WTC11 (cell line): ENCODE measurements at regions not wholly inside any gene's neighbourhood (a gene's known extent, or its start where the extent isn't known, plus 50 kb on each side); places are given as distances from the start of the nearest gene placed in this dataset.

Source experiments
- ATAC-seq: fragments of 200-7000 bp; cut with Tn5 transposase; 2 replicates; pipeline ENCODE4 v1.10.0; 2021; ENCODE audit warnings: mild to moderate bottlenecking, moderate library complexity
- CTCF ChIA-PET: fragments of 300-600 bp; sonication (Branson Sonifier 250); formaldehyde crosslinking; loops from one replicate; lab custom pipeline; 2021; ENCODE audit warnings: antibody characterized with exemption; lab: Charles Lee
- POLR2A ChIA-PET: fragments of 350-600 bp; sonication (Branson Sonifier 250); formaldehyde crosslinking; loops from one replicate; lab custom pipeline; 2021; ENCODE audit warnings: antibody characterized with exemption; lab: Charles Lee
- DNase-seq: peaks from one replicate; pipeline ENCODE4 v3.0.0; 2021; ENCODE audit warnings: low spot score
- H3K27ac Mint-ChIP-seq: 2 replicates; pipeline ENCODE4 v1.8.0; 2021; ENCODE audit warnings: mixed read lengths
- H3K27me3 Mint-ChIP-seq: 2 replicates; pipeline ENCODE4 v1.8.0; 2021; ENCODE audit warnings: low read depth, mild to moderate bottlenecking, moderate library complexity, mixed read lengths
- H3K36me3 Mint-ChIP-seq: 2 replicates; pipeline ENCODE4 v1.8.0; 2021; ENCODE audit warnings: mixed read lengths
- H3K4me1 Mint-ChIP-seq: 2 replicates; pipeline ENCODE4 v1.8.0; 2022; ENCODE audit warnings: mixed read lengths
- H3K4me3 Mint-ChIP-seq: 2 replicates; pipeline ENCODE4 v1.8.0; 2021; ENCODE audit warnings: mild to moderate bottlenecking, moderate library complexity, mixed read lengths
- H3K9me3 Mint-ChIP-seq: 2 replicates; pipeline ENCODE4 v1.8.0; 2021; ENCODE audit warnings: mixed read lengths
- AFF4 ChIP-seq: sonication (generic); formaldehyde crosslinking; IDR thresholded peaks from 2 replicates; pipeline ENCODE4 v1.8.1; 2023; ENCODE audit warnings: mild to moderate bottlenecking, missing genetic modification reagents, borderline replicate concordance
- CREM ChIP-seq: sonication (generic); formaldehyde crosslinking; IDR thresholded peaks from 2 replicates; pipeline ENCODE4 v1.8.1; 2022; ENCODE audit warnings: mild to moderate bottlenecking, missing genetic modification reagents, moderate library complexity
- EMX1 ChIP-seq: fragments of 250-450 bp; sonication (Bioruptor Pico); IDR thresholded peaks from 2 replicates; pipeline ENCODE4 v1.8.0; 2021; ENCODE audit warnings: mild to moderate bottlenecking
- ETV6 ChIP-seq: sonication (generic); formaldehyde crosslinking; IDR thresholded peaks from 2 replicates; pipeline ENCODE4 v1.8.1; 2022; ENCODE audit warnings: mild to moderate bottlenecking, missing genetic modification reagents
- FOXK1 ChIP-seq: sonication (generic); formaldehyde crosslinking; IDR thresholded peaks from 2 replicates; pipeline ENCODE4 v1.8.0; 2022; ENCODE audit warnings: mild to moderate bottlenecking, moderate library complexity, missing genetic modification reagents
- IRF2 ChIP-seq: sonication (generic); formaldehyde crosslinking; IDR thresholded peaks from 2 replicates; pipeline ENCODE4 v1.8.0; 2022; ENCODE audit warnings: low read depth, missing genetic modification reagents, borderline replicate concordance
- NFATC4 ChIP-seq: fragments of 250-450 bp; sonication (Bioruptor Pico); IDR thresholded peaks from 2 replicates; pipeline ENCODE4 v1.9.0; 2021; ENCODE audit warnings: mild to moderate bottlenecking
- NFE2L1 ChIP-seq: sonication (generic); formaldehyde crosslinking; IDR thresholded peaks from 2 replicates; pipeline ENCODE4 v1.8.1; 2023; ENCODE audit warnings: missing genetic modification reagents
- NR1H2 ChIP-seq: sonication (generic); formaldehyde crosslinking; IDR thresholded peaks from 2 replicates; pipeline ENCODE4 v1.9.0; 2021; ENCODE audit warnings: mild to moderate bottlenecking, moderate library complexity, missing genetic modification reagents
- OVOL2 ChIP-seq: fragments of 250-450 bp; sonication (Bioruptor Pico); IDR thresholded peaks from 2 replicates; pipeline ENCODE4 v1.9.0; 2021; ENCODE audit warnings: mild to moderate bottlenecking, borderline replicate concordance
- PRRX2 ChIP-seq: fragments of 250-450 bp; sonication (Bioruptor Pico); IDR thresholded peaks from 2 replicates; pipeline ENCODE4 v1.8.0; 2021; ENCODE audit warnings: mild to moderate bottlenecking
- SOX15 ChIP-seq: fragments of 250-450 bp; sonication (Bioruptor Pico); IDR thresholded peaks from 2 replicates; pipeline ENCODE4 v1.9.0; 2021; ENCODE audit warnings: mild to moderate bottlenecking
- SP1 ChIP-seq: sonication (generic); formaldehyde crosslinking; conservative IDR thresholded peaks from 2 replicates; pipeline ENCODE4 v1.8.1; 2022; ENCODE audit warnings: missing genetic modification reagents
- ZNF121 ChIP-seq: sonication (generic); formaldehyde crosslinking; IDR thresholded peaks from 2 replicates; pipeline ENCODE4 v1.8.0; 2023; ENCODE audit warnings: missing genetic modification reagents
- ZNF232 ChIP-seq: sonication (generic); formaldehyde crosslinking; IDR thresholded peaks from 2 replicates; pipeline ENCODE4 v1.8.0; 2022; ENCODE audit warnings: mild to moderate bottlenecking, missing genetic modification reagents
- TF ChIP-seq, protein P1 (sequence below): fragments of 250-450 bp; sonication (Bioruptor Pico); IDR thresholded peaks from 2 replicates; pipeline ENCODE4 v1.9.0; 2021; ENCODE audit warnings: moderate library complexity, mild to moderate bottlenecking, inconsistent platforms, borderline replicate concordance
- TF ChIP-seq, protein P2 (sequence below): sonication (generic); formaldehyde crosslinking; IDR thresholded peaks from 2 replicates; pipeline ENCODE4 v1.8.1; 2023; ENCODE audit warnings: mild to moderate bottlenecking, missing genetic modification reagents, moderate library complexity
- TF ChIP-seq, protein P3 (sequence below): sonication (generic); formaldehyde crosslinking; IDR thresholded peaks from 2 replicates; pipeline ENCODE4 v1.8.0; 2022; ENCODE audit warnings: missing genetic modification reagents

- DNase-seq (no peak), ATAC-seq (no peak)
- ChIA-PET POLR2A (no interaction called here), CTCF (no interaction called here)
- Mint-ChIP-seq H3K4me1 (no peaks in the 10 kb centered on the region), H3K27me3 (peaks cover 20% of the 10 kb centered on the region), H3K4me3 (no peak overlapping the region), H3K27ac (no peak overlapping the region), H3K36me3 (no peaks in the 10 kb centered on the region), H3K9me3 (0 out of 2 replicates have a peak, but pooled peaks cover 3% of the 10 kb centered on the region)
- no peak for TF ChIP-seq IRF2 (CRISPR knock-in tag)
- no peak for TF ChIP-seq EMX1 (CRISPR knock-in tag)
- TF ChIP-seq ZNF121 (CRISPR knock-in tag): no peak
- TF ChIP-seq CREM: no peak
- no peak for TF ChIP-seq FOXK1
These were observed 150.2 kb upstream of the NFE2L3 start for GRCh38 chr7:26001662-26002244.

DNA sequence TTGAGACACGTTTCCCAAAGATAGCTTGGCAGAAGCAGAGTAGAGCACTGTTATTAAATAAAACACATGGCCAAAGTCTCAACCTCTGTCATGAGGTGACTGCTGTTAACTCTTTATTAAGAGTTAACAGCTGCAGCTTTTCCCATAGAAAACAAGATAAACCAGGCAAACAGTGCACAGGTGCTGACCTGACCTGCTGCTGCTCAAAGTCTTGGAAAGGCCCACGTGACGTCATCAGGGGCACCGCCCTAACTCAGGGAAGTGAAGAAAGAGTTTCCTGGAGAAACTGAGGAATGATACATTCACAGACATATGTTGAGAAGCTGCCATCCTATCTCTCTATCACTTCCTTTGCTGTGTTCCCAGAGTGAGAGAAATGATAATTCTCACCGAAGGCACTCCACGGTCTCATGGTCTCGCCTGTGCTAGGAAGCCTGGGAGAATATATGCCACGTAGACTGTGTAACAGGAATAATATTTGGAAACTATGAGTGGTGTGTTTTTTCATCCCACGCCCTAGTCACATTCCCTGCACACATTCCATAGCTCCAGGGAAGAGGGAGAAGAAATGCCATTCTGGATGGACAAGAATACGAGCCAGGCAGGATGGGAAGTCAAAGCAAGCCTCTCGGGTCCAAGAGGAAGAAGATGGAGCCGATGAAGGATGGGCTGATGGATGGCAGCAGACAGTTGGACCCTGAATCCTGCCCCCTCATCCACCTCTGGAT, 146.2 kb upstream of the NFE2L3 start:
- ChIA-PET CTCF (no interaction called here), POLR2A (no interaction called here)
- no peak overlapping the region for H3K4me3 Mint-ChIP-seq
- no peak for TF ChIP-seq NFE2L1 (CRISPR knock-in tag)
- H3K27ac Mint-ChIP-seq: no peak overlapping the region
- no peak for ATAC-seq
- H3K27me3 Mint-ChIP-seq: peaks cover 51% of the 10 kb centered on the region
- peaks cover 7% of the 10 kb centered on the region for H3K36me3 Mint-ChIP-seq
- H3K9me3 Mint-ChIP-seq: peaks cover 14% of the 10 kb centered on the region
- no peak for DNase-seq
- H3K4me1 Mint-ChIP-seq: no peaks in the 10 kb centered on the region

GRCh38 chr7:26006426-26006825, 145.6 kb upstream of the NFE2L3 start:
- Mint-ChIP-seq H3K27me3 (peaks cover 57% of the 10 kb centered on the region), H3K27ac (no peak overlapping the region), H3K36me3 (peaks cover 13% of the 10 kb centered on the region), H3K4me3 (no peak overlapping the region), H3K9me3 (peaks cover 20% of the 10 kb centered on the region), H3K4me1 (no peaks in the 10 kb centered on the region)
- POLR2A ChIA-PET: no interaction called here
- DNase-seq (no peak), ATAC-seq (no peak)
- CTCF ChIA-PET: no interaction called here
- TF ChIP-seq ETV6 (CRISPR knock-in tag) (no peak), SP1 (CRISPR knock-in tag) (no peak), AFF4 (CRISPR knock-in tag) (no peak), NR1H2 (CRISPR knock-in tag) (no peak)
- TF ChIP-seq, protein P1, sequence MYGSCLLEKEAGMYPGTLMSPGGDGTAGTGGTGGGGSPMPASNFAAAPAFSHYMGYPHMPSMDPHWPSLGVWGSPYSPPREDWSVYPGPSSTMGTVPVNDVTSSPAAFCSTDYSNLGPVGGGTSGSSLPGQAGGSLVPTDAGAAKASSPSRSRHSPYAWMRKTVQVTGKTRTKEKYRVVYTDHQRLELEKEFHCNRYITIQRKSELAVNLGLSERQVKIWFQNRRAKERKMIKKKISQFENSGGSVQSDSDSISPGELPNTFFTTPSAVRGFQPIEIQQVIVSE (CRISPR knock-in tag): no peak

GRCh38 chr7:26007510-26007909, 144.5 kb upstream of the NFE2L3 start:
- ChIA-PET CTCF (no interaction called here), POLR2A (no interaction called here)
- H3K27me3 Mint-ChIP-seq: peaks cover 68% of the 10 kb centered on the region
- no peaks in the 10 kb centered on the region for H3K4me1 Mint-ChIP-seq
- DNase-seq (no peak), ATAC-seq (no peak)
- H3K4me3 Mint-ChIP-seq: no peak overlapping the region
- H3K27ac Mint-ChIP-seq: no peak overlapping the region
- H3K9me3 Mint-ChIP-seq: peaks cover 27% of the 10 kb centered on the region
- TF ChIP-seq SP1 (CRISPR knock-in tag): no peak
- no peak for TF ChIP-seq NFATC4 (CRISPR knock-in tag)
- no peak for TF ChIP-seq OVOL2 (CRISPR knock-in tag)
- TF ChIP-seq, protein P2, sequence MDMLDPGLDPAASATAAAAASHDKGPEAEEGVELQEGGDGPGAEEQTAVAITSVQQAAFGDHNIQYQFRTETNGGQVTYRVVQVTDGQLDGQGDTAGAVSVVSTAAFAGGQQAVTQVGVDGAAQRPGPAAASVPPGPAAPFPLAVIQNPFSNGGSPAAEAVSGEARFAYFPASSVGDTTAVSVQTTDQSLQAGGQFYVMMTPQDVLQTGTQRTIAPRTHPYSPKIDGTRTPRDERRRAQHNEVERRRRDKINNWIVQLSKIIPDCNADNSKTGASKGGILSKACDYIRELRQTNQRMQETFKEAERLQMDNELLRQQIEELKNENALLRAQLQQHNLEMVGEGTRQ (CRISPR knock-in tag): no peak
- TF ChIP-seq ZNF232 (CRISPR knock-in tag): no peak
- TF ChIP-seq PRRX2 (CRISPR knock-in tag): no peak
- no peak for TF ChIP-seq NR1H2 (CRISPR knock-in tag)
- TF ChIP-seq SOX15 (CRISPR knock-in tag): no peak
- no peak for TF ChIP-seq CREM
- TF ChIP-seq, protein P3, sequence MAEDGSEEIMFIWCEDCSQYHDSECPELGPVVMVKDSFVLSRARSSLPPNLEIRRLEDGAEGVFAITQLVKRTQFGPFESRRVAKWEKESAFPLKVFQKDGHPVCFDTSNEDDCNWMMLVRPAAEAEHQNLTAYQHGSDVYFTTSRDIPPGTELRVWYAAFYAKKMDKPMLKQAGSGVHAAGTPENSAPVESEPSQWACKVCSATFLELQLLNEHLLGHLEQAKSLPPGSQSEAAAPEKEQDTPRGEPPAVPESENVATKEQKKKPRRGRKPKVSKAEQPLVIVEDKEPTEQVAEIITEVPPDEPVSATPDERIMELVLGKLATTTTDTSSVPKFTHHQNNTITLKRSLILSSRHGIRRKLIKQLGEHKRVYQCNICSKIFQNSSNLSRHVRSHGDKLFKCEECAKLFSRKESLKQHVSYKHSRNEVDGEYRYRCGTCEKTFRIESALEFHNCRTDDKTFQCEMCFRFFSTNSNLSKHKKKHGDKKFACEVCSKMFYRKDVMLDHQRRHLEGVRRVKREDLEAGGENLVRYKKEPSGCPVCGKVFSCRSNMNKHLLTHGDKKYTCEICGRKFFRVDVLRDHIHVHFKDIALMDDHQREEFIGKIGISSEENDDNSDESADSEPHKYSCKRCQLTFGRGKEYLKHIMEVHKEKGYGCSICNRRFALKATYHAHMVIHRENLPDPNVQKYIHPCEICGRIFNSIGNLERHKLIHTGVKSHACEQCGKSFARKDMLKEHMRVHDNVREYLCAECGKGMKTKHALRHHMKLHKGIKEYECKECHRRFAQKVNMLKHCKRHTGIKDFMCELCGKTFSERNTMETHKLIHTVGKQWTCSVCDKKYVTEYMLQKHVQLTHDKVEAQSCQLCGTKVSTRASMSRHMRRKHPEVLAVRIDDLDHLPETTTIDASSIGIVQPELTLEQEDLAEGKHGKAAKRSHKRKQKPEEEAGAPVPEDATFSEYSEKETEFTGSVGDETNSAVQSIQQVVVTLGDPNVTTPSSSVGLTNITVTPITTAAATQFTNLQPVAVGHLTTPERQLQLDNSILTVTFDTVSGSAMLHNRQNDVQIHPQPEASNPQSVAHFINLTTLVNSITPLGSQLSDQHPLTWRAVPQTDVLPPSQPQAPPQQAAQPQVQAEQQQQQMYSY (CRISPR knock-in tag): no peak
- peaks cover 23% of the 10 kb centered on the region for H3K36me3 Mint-ChIP-seq
